ENCODE measurements at regions not wholly inside any gene's neighbourhood (a gene's known extent, or its start where the extent isn't known, plus 50 kb on each side); places are given as distances from the start of the nearest gene placed in this dataset.

DNA sequence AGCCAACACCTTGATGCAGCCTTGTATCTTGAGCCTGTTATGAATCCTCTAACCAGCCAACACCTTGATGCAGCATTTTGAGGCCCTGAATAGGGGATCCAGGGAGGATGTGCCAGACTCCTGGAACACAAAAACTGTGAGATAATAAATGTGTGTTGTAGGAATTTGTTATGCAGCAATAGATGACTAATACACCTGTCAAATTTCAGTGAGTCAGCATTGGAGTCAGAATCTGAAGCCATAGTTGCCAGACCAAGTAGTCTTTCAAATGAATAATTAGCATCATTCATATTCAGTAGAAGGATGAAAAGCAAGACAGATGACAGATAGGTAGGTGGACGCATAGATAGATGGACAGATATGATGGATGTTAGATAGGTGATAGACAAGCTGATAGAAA, 942.5 kb upstream of the SLC39A10 start:
- H4K5ac ChIP-seq (ENCODE audit: insufficient read length, low read depth, low read length) = no peak overlapping the region
- H2BK20ac ChIP-seq (ENCODE audit: low read length) = no peak overlapping the region
- 88% methylated on average over 1 of the region's 1 CpG; no CpG with 5 or more reads in 1 of the 2 experiments for WGBS, 2 experiments (ENCODE audit: extremely low coverage in 1 of 2, insufficient coverage in 1 of 2, insufficient read length in 1 of 2, insufficient replicate concordance in 2 of 2, low coverage in 1 of 2, low lambda C conversion rate in 2 of 2, missing lambda C conversion rate in 1 of 2)
- no peak for DNase-seq (ENCODE audit: low read depth in 1 of 2, low spot score in 2 of 2)
- no peak overlapping the region for H2BK5ac ChIP-seq (ENCODE audit: low read depth, low read length)
- H3K27ac ChIP-seq (ENCODE audit: low read depth, low read length) = no peak overlapping the region
- H3K23me2 ChIP-seq (ENCODE audit: low read depth, low read length) = no peaks in the 10 kb centered on the region
- TF ChIP-seq MAFK (IDR thresholded peaks at IDR 0.05; ENCODE audit: low read depth, low read length) (no peak), PHF8 (conservative IDR thresholded peaks at IDR 0.05; ENCODE audit: low read depth, low read length) (no peak), CBX5 (IDR thresholded peaks at IDR 0.05; ENCODE audit: low read depth, low read length) (no peak), BCL11A (IDR thresholded peaks at IDR 0.05; ENCODE audit: low read depth in 2 of 2, low read length in 2 of 2) (no peak), GABPA (IDR thresholded peaks at IDR 0.05; ENCODE audit: borderline replicate concordance, insufficient read depth, low read length) (no peak), TAF7 (optimal IDR thresholded peaks at IDR 0.05; ENCODE audit: borderline replicate concordance, low read depth, low read length) (no peak), RBBP5 (IDR thresholded peaks at IDR 0.05; ENCODE audit: borderline replicate concordance, low read depth, low read length) (no peak), RAD21 (IDR thresholded peaks at IDR 0.05 in 1 of 2, conservative IDR thresholded peaks at IDR 0.05 in 1 of 2; ENCODE audit: low read depth in 2 of 2, low read length in 2 of 2) (no peak), HDAC2 (IDR thresholded peaks at IDR 0.05; ENCODE audit: borderline replicate concordance in 1 of 2, low read depth in 2 of 2, low read length in 2 of 2) (no peak)
- TF ChIP-seq, protein P1, sequence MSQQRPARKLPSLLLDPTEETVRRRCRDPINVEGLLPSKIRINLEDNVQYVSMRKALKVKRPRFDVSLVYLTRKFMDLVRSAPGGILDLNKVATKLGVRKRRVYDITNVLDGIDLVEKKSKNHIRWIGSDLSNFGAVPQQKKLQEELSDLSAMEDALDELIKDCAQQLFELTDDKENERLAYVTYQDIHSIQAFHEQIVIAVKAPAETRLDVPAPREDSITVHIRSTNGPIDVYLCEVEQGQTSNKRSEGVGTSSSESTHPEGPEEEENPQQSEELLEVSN (IDR thresholded peaks at IDR 0.05) = no peak
- H2BK120ac ChIP-seq (replicated peaks; ENCODE audit: low read depth, low read length) = no peak overlapping the region
- no peak overlapping the region for H3K18ac ChIP-seq (ENCODE audit: extremely low read depth, low read length)
- no peak overlapping the region for H2BK15ac ChIP-seq (ENCODE audit: low read length)
- no peak overlapping the region for H2BK12ac ChIP-seq (ENCODE audit: low read depth, low read length)
- no peaks in the 10 kb centered on the region for H3K36me3 ChIP-seq (ENCODE audit: control insufficient read depth in 2 of 4, insufficient read depth in 4 of 4, low read length in 3 of 4)
- H4K20me1 ChIP-seq (replicated peaks in 1 of 2; ENCODE audit: control insufficient read depth in 1 of 2, insufficient read depth in 2 of 2, low read length in 2 of 2) = peaks cover 0 to 2% of the 10 kb centered on the region in 2 experiments
- no peak overlapping the region for H2AK5ac ChIP-seq (ENCODE audit: low read depth, low read length)
- POLR2A ChIA-PET (ENCODE audit: partially characterized antibody) = no interaction called here
- no peak overlapping the region for H2AFZ ChIP-seq (ENCODE audit: low read length)
- H3K4me1 ChIP-seq (replicated peaks in 1 of 4; ENCODE audit: control insufficient read depth in 3 of 4, insufficient read depth in 4 of 4, low read length in 3 of 4) = no peaks in the 10 kb centered on the region
- no peak overlapping the region for H3K4me2 ChIP-seq (ENCODE audit: insufficient read depth in 1 of 2, low read depth in 2 of 2, low read length in 2 of 2)
- no peak overlapping the region for H3K9ac ChIP-seq (replicated peaks in 1 of 4; ENCODE audit: extremely low read depth in 1 of 4, low read depth in 3 of 4, low read length in 3 of 4)
- no peak for FAIRE-seq
- H3K79me2 ChIP-seq (ENCODE audit: control insufficient read depth in 1 of 2, insufficient read depth in 2 of 2, low read length in 2 of 2) = no peaks in the 10 kb centered on the region
- H3K27me3 ChIP-seq (replicated peaks in 1 of 4; ENCODE audit: control insufficient read depth in 3 of 4, extremely low read depth in 1 of 4, insufficient read depth in 3 of 4, low read length in 3 of 4) = no peaks in the 10 kb centered on the region
- H3K23ac ChIP-seq (ENCODE audit: insufficient read length) = no peak overlapping the region
- H3K14ac ChIP-seq (ENCODE audit: insufficient read length) = no peak overlapping the region
- H3K4me3 ChIP-seq (ENCODE audit: extremely low read depth in 1 of 4, insufficient read depth in 2 of 4, low read depth in 3 of 4, low read length in 4 of 4) = no peak overlapping the region
- no peaks in the 10 kb centered on the region for H3K9me3 ChIP-seq (ENCODE audit: insufficient read depth in 2 of 2, low read depth in 1 of 2, low read length in 1 of 2)
- H4K91ac ChIP-seq (replicated peaks; ENCODE audit: insufficient read length, low read length) = no peak overlapping the region
- no peak overlapping the region for H4K8ac ChIP-seq (ENCODE audit: extremely low read depth, insufficient read depth, low read length)
- no peak overlapping the region for H3K4ac ChIP-seq (replicated peaks; ENCODE audit: insufficient read length, low read depth, low read length)
- no peaks in the 10 kb centered on the region for H3K79me1 ChIP-seq (ENCODE audit: low read depth, low read length)
- no peak overlapping the region for H3K56ac ChIP-seq (replicated peaks; ENCODE audit: insufficient read length, low read depth, low read length)
- CTCF ChIA-PET (ENCODE audit: partially characterized antibody) = no interaction called here
